ENCODE measurements at regions not wholly inside any gene's neighbourhood (a gene's known extent, or its start where the extent isn't known, plus 50 kb on each side); places are given as distances from the start of the nearest gene placed in this dataset.

GRCh38 chr10:53064614-53065013 is 292.0 kb upstream of the MBL2 start:
- Histone ChIP-seq H3K9ac (ENCODE audit: low read length) (no peak overlapping the region), H2AFZ (ENCODE audit: low read depth, low read length) (no peak overlapping the region), H4K20me1 (ENCODE audit: insufficient read depth) (no peaks in the 10 kb centered on the region), H3K79me2 (replicated peaks; ENCODE audit: insufficient read depth, low read length) (no peaks in the 10 kb centered on the region), H3K4me2 (ENCODE audit: low read length) (no peak overlapping the region), H3F3A (ENCODE audit: insufficient read depth, low read length, poor library complexity, severe bottlenecking) (no peaks in the 10 kb centered on the region), H3K9me3 (ENCODE audit: low read length) (no peaks in the 10 kb centered on the region), H3K4me3 (ENCODE audit: low read length) (no peak overlapping the region), H3K27me3 (ENCODE audit: insufficient read depth, low read depth, low read length) (no peaks in the 10 kb centered on the region), H3K36me3 (ENCODE audit: insufficient read depth, low read length) (no peaks in the 10 kb centered on the region), H3K9me2 (ENCODE audit: insufficient read depth, low read length) (no peaks in the 10 kb centered on the region), H3K27ac (ENCODE audit: low read length) (no peak overlapping the region)
- TF ChIP-seq TAF1 (IDR thresholded peaks at IDR 0.05; ENCODE audit: low read depth) = no peak
- TF ChIP-seq CTCF (IDR thresholded peaks at IDR 0.05; ENCODE audit: poor library complexity, severe bottlenecking) = no peak
- TF ChIP-seq SMC3 (conservative IDR thresholded peaks at IDR 0.05; ENCODE audit: poor library complexity) = no peak
- no peak for TF ChIP-seq POLR2AphosphoS5 (IDR thresholded peaks at IDR 0.05)
- TF ChIP-seq EP300 (conservative IDR thresholded peaks at IDR 0.05; ENCODE audit: poor library complexity, severe bottlenecking) = no peak
- TF ChIP-seq REST (IDR thresholded peaks at IDR 0.05; ENCODE audit: borderline replicate concordance) = no peak
- TF ChIP-seq RAD21 (conservative IDR thresholded peaks at IDR 0.05) = no peak
- no peak for TF ChIP-seq EZH2 (IDR thresholded peaks at IDR 0.05; ENCODE audit: borderline replicate concordance, insufficient read depth, low read length, poor library complexity, severe bottlenecking)
- TF ChIP-seq MXI1 (conservative IDR thresholded peaks at IDR 0.05; ENCODE audit: poor library complexity, severe bottlenecking) = no peak

- Histone ChIP-seq H3K9ac (ENCODE audit: low read length) (no peak overlapping the region), H3K4me2 (ENCODE audit: low read length) (no peak overlapping the region), H3K27ac (ENCODE audit: low read length) (no peak overlapping the region), H3K9me2 (ENCODE audit: insufficient read depth, low read length) (no peaks in the 10 kb centered on the region), H3K79me2 (replicated peaks; ENCODE audit: insufficient read depth, low read length) (no peaks in the 10 kb centered on the region), H4K20me1 (ENCODE audit: insufficient read depth) (no peaks in the 10 kb centered on the region), H2AFZ (ENCODE audit: low read depth, low read length) (no peak overlapping the region), H3K36me3 (ENCODE audit: insufficient read depth, low read length) (no peaks in the 10 kb centered on the region), H3K9me3 (ENCODE audit: low read length) (no peaks in the 10 kb centered on the region), H3K27me3 (ENCODE audit: insufficient read depth, low read depth, low read length) (no peaks in the 10 kb centered on the region), H3K4me3 (ENCODE audit: low read length) (no peak overlapping the region), H3F3A (ENCODE audit: insufficient read depth, low read length, poor library complexity, severe bottlenecking) (no peaks in the 10 kb centered on the region)
- TF ChIP-seq SMC3 (conservative IDR thresholded peaks at IDR 0.05; ENCODE audit: poor library complexity) = no peak
- no peak for TF ChIP-seq POLR2AphosphoS5 (IDR thresholded peaks at IDR 0.05)
- no peak for TF ChIP-seq TAF1 (IDR thresholded peaks at IDR 0.05; ENCODE audit: low read depth)
- TF ChIP-seq EP300 (conservative IDR thresholded peaks at IDR 0.05; ENCODE audit: poor library complexity, severe bottlenecking) = no peak
- TF ChIP-seq RAD21 (conservative IDR thresholded peaks at IDR 0.05) = no peak
- no peak for TF ChIP-seq REST (IDR thresholded peaks at IDR 0.05; ENCODE audit: borderline replicate concordance)
- TF ChIP-seq CTCF (IDR thresholded peaks at IDR 0.05; ENCODE audit: poor library complexity, severe bottlenecking) = no peak
- TF ChIP-seq MXI1 (conservative IDR thresholded peaks at IDR 0.05; ENCODE audit: poor library complexity, severe bottlenecking) = no peak
- TF ChIP-seq EZH2 (IDR thresholded peaks at IDR 0.05; ENCODE audit: borderline replicate concordance, insufficient read depth, low read length, poor library complexity, severe bottlenecking) = no peak
Observed at GRCh38 chr10:53063805-53064204, 291.2 kb upstream of the MBL2 start.
